ENCODE measurements at regions not wholly inside any gene's neighbourhood (a gene's known extent, or its start where the extent isn't known, plus 50 kb on each side); places are given as distances from the start of the nearest gene placed in this dataset.

GRCh38 chr7:69190025-69190424 is 408.2 kb upstream of the AUTS2 start:
- TF ChIP-seq CTCF (IDR thresholded peaks at IDR 0.05), result no peak
- no peak for TF ChIP-seq EP300 (IDR thresholded peaks at IDR 0.05)
- no peak for TF ChIP-seq POLR2A (IDR thresholded peaks at IDR 0.05)
- no peak for TF ChIP-seq POLR2AphosphoS5 (IDR thresholded peaks at IDR 0.05)
